HL-60 (cell line): ENCODE measurements at regions not wholly inside any gene's neighbourhood (a gene's known extent, or its start where the extent isn't known, plus 50 kb on each side); places are given as distances from the start of the nearest gene placed in this dataset.

ENCODE experiments used
- DNase-seq, 2 experiments: peaks; one replicate each; pipeline ENCODE4 v3.0.0-alpha.2; 2010 to 2020; ENCODE audit warnings: low read depth in 1 of 2, low spot score in 1 of 2
- H3K27ac ChIP-seq: fragments of 250-450 bp; sonication (Bioruptor Pico); replicated peaks from 2 replicates; pipeline ENCODE4 v1.5.1; 2020; ENCODE audit warnings: mild to moderate bottlenecking, moderate library complexity
- H3K27me3 ChIP-seq: fragments of 250-450 bp; sonication (Bioruptor Pico); 2 replicates; pipeline ENCODE4 v1.5.1; 2021; ENCODE audit warnings: mild to moderate bottlenecking, moderate library complexity; ENCODE audit not compliant: insufficient read depth, poor library complexity, severe bottlenecking
- H3K4me3 ChIP-seq: replicated peaks from 2 replicates; pipeline ENCODE4 v1.5.1; 2011; ENCODE audit warnings: mild to moderate bottlenecking, control low read depth, low read length; ENCODE audit not compliant: insufficient read depth
- CTCF ChIP-seq: IDR thresholded peaks from one replicate; pipeline ENCODE4 v1.5.1; 2011; ENCODE audit warnings: low read length, control low read depth, inconsistent platforms; ENCODE audit not compliant: insufficient read depth
- GABPA ChIP-seq: IDR thresholded peaks from 2 replicates; pipeline ENCODE4 v1.6.1; 2012; ENCODE audit warnings: low read depth
- POLR2AphosphoS5 ChIP-seq: IDR thresholded peaks from 2 replicates; pipeline ENCODE4 v1.6.1; 2012; ENCODE audit warnings: low read depth
- REST ChIP-seq: IDR thresholded peaks from 2 replicates; pipeline ENCODE4 v1.6.1; 2012; ENCODE audit warnings: low read depth; ENCODE audit not compliant: insufficient replicate concordance
- SPI1 ChIP-seq: IDR thresholded peaks from 2 replicates; pipeline ENCODE4 v1.6.1; 2012; ENCODE audit warnings: low read depth, mild to moderate bottlenecking, borderline replicate concordance

GRCh38 chr13:95445131-95445530 lies 107.4 kb upstream of the CLDN10 start:
- TF ChIP-seq GABPA: no peak
- TF ChIP-seq REST: no peak
- TF ChIP-seq SPI1: no peak
- TF ChIP-seq POLR2AphosphoS5: no peak
- TF ChIP-seq CTCF: no peak
- no peak overlapping the region for H3K4me3 ChIP-seq
- no peak overlapping the region for H3K27ac ChIP-seq
- no peak for DNase-seq
- no peaks in the 10 kb centered on the region for H3K27me3 ChIP-seq

- Histone ChIP-seq H3K27ac (no peak overlapping the region), H3K27me3 (peaks cover 2% of the 10 kb centered on the region), H3K4me3 (no peak overlapping the region)
- no peak for DNase-seq
- TF ChIP-seq GABPA: no peak
- no peak for TF ChIP-seq REST
- no peak for TF ChIP-seq POLR2AphosphoS5
- no peak for TF ChIP-seq CTCF
- TF ChIP-seq SPI1: no peak
Measured at GRCh38 chr13:95447814-95448213, 104.7 kb upstream of the CLDN10 start.

GRCh38 chr13:95451656-95452055 lies 100.9 kb upstream of the CLDN10 start:
- TF ChIP-seq GABPA (no peak), REST (no peak), CTCF (no peak), POLR2AphosphoS5 (no peak), SPI1 (no peak)
- DNase-seq: no peak
- Histone ChIP-seq H3K27ac (no peak overlapping the region), H3K27me3 (peaks cover 2% of the 10 kb centered on the region), H3K4me3 (no peak overlapping the region)
